GM21717 (cell line): ENCODE measurements at regions not wholly inside any gene's neighbourhood (a gene's known extent, or its start where the extent isn't known, plus 50 kb on each side); places are given as distances from the start of the nearest gene placed in this dataset.

Experiments
- ATAC-seq: cut with Tn5 transposase; IDR thresholded peaks from one replicate; pipeline ENCODE4 v1.9.1; 2021; ENCODE audit warnings: mild to moderate bottlenecking, moderate library complexity; ENCODE audit not compliant: unreplicated experiment

DNA sequence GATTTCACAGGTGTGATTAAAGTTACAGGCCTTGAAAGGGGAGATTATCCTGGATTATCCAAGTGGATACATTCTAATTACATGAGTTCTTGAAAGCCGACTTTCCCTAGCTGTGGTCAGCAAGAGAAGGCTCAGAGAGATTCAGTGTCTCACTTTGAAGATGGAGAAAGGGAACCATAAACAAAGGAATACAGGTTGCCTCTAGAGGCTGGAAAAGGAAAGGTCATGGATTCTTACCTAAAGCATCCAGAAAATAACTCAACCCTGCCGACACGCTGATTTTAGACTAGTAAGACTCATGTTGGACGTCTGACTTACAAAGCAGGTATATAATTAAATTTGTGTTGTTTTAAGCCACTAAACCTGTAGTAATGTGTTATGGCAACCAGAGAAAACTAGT is 1095.7 kb upstream of the ZEB2 start:
- no peak for ATAC-seq

DNA sequence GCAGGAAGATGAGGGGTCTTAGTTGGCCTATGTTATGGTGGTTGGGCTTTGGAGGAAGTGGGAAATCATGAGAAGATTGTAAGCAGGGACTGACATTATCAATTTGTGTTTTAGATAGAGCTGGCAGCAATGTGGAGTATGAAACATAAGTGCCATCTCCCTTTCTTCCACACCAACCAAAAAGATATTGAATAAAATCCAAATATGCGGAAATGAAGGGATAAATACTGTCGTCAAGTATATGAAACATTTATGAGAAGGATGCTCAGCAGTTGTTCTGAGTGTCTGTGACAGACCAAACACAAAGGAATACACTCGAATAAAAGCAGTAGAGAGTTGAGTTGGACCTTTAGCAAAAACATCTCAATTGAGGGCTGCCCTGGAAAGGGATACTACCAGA is 1090.0 kb upstream of the ZEB2 start:
- no peak for ATAC-seq

DNA sequence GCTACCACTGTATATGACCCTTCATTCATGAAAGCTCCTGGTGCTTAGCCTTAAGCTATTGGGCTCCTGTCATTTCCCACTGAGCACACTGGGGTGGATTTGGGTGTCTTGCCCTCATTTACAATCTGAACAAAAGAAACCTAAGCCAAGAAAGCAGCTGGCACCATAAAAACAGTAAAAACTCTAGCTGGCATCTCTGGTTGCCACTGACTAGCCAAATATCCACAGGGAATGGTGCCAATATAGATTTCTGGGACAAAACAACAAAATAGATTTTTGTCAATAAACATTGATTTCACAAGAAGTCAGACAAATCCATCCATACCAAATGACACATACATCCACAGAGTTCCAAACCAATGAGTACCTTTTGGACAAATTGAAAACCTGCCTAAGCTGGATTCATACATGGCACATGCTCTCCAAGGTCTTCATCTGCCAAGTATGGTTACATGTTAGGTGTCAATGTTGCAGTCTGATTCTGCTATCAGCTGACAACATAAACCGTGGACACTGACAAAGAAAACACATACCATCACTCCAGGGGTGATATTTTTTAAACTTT is 1081.5 kb upstream of the ZEB2 start:
- ATAC-seq: no peak

DNA sequence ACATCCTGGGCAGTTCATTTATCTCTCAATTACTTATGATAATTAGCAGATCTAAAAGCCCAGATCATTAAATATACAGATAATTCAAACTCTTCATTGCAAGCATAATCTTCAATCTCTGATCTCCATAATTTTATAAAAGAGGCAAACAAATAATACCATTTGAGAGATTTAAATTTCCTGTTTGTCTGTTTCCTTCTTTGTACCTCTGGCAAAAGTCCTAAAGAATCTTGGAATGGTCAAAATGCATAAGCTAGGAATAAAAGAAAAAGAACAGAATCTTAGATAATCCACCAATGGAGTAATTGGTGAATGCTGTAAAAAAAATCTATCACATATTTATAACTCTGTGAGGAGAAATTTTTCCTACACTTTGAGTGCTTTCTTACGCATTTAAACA is 1080.9 kb upstream of the ZEB2 start:
- ATAC-seq: no peak

DNA sequence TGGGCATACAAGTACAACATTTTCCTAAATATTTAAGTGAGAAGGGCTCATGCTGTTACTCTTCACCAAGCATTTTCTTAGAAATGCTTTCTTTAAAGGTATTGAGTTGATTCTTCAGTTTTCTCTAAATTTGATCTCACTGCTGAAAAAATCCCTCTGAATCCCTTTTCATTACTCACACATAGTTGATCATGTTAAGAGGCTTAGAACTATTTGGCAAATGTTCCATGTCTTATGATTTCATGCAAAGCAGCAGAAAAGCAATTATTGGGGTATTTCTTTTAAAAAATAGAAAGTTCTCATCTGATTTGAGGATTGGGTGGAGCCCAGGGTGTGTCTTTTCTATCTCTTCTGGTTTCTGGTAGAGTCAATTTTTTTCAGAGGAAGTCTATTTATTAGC is 1079.8 kb upstream of the ZEB2 start:
- no peak for ATAC-seq

DNA sequence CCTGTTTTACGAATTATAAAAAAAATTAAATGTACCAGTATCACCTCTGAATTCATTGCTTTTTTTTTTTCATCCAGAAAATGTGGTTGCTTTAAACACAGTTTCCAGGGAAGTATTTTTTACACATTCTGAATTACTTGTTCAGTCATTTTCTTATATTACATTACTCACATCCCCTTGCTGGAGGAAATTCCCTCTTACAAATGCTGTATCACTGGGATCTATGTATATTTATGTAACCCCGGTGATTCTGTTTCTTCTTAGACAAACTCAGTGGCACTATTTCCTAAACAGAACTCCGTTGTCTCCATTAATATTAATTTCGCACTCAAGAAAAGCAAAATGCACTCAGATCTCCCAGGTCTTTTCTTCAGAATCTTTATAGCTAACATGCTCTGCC is 1078.5 kb upstream of the ZEB2 start:
- ATAC-seq: no peak

DNA sequence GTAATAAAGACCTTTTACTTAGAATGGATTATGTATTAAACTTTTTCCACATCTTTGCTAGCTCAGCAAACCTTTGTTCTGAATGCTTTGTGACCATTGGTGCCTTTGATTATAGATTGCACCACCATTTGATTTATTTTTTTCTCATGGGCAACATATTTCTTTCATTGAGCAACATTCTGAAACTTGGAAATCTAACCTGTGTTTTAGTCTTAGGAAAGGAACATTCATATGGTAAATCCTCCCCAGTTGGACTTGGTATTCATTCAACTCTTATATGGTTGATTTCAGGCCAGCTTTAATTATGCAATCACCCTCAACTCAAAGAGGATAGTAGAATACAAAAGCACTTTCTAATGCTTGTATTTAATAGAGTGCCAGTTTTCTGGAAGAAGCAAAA is 1077.9 kb upstream of the ZEB2 start:
- no peak for ATAC-seq

DNA sequence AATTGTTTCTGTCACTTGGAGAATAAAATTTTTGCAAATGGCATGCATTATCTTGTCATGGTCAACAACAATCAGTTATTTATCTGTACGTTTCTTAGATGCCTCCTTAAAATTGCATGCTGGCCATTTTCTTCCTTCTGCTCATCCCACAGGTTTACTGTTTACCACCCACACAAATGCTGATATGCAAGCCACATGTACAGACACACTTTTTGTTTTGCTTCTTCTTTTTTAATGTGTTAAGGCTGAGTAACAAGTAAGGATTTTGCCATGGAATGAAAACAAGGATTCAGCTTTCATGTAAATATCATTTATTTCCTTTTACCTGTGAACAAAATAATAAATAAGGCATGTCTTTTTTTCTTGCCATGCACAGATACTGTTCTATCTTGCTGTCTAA is 1077.1 kb upstream of the ZEB2 start:
- no peak for ATAC-seq

DNA sequence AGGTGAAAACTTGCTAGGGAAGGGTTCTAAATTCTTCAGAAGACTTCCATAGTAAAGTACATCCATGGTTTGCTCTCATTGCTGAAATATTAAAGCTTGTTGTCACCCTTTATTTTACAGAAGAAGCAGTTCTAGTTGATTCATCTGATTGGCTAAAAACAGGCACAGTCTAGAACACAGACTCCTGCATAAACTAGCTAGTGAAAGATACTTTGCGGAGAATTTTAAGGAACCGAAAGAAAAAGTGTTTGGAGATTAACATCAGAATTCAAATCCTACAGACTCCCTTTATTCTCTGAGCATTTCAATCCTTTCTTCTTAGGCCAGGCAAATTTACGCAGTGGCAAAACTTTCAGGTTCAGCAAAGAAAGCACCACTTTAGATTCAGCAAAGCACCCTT is 1076.5 kb upstream of the ZEB2 start:
- ATAC-seq: no peak

DNA sequence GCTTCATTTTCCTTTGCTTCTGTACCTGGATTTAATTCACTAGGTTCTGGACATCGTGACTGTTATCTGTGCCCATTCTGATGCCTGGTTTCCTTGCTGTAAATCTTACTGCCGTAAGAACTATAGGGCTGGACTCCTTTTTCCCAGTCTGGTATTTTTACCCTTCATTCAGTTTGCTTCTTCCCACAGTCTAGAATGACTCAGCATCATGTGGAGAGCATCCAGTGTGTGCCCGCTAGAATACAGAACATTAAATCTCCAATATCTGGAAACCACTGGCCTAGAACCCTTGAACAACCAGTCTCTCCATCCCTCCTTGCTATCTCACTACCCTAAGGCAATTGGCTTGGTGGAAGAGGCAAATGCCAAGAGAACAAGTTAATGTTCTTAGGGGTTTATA is 1075.4 kb upstream of the ZEB2 start:
- no peak for ATAC-seq

DNA sequence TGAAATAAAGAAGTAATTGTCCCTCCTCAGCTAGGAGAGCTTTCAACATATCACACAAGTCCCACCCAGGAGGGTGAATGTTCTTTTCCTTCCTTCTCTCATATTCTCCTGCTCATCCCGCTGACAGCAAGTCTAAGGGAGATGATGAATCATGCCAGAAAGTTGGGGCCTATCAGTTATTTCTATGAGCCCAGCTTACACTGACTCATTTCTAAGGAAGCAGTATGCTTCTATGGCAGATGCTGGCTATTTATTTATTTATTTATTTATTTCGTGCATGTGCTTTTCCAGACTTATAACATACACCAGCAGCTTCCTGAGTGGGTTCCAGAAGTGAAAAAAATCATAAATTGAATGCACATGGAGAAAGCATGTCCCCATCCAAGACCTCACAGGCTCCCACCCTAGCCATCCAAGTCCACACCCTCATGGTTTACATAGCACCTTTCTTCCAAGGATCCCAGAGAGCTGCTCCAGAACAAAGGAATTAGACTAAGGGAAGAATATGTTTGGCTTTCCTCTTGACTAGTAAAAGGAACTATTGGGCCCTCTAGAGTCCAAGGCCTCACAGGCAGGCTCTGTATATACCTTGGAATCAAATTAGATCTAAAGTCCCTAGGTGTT is 1074.2 kb upstream of the ZEB2 start:
- no peak for ATAC-seq

DNA sequence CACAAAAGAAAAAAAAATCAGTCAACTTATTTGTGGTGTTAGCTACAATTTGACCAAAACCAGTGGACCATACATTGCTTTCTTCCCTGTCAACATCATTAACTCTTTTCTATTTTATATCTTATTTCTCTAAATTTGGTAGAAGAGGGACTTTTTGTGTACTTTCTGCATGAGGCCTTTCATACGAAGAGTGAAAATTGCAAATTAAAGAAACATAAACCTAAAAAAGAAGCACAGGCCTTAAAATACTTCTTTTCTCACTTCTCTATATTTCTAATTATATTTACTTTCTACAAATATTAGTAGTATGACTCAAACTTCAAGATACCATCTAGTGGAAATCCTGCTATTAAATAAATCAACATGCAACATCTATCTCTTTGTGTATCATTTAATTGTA is 1073.4 kb upstream of the ZEB2 start:
- peak; percentile 63 for ATAC-seq

DNA sequence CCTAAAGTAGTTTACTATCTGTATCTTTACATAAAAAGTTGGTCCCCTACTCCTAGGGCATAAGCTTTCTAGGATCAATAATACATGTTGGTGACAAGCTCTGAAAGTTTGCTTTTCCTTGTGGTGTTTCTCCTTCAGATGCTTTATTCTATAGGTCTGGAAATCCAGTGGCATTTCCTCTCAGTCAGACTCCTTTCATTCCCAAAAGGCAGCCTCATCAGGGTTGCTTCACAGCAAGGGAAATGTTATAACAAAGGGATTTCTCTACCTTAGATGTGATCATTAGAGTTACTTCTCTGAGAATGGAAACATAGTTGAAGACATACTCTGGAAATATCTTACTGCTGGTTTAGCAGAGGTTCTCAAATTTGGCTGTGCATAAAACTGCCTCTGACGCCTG is 1072.4 kb upstream of the ZEB2 start:
- ATAC-seq: no peak

DNA sequence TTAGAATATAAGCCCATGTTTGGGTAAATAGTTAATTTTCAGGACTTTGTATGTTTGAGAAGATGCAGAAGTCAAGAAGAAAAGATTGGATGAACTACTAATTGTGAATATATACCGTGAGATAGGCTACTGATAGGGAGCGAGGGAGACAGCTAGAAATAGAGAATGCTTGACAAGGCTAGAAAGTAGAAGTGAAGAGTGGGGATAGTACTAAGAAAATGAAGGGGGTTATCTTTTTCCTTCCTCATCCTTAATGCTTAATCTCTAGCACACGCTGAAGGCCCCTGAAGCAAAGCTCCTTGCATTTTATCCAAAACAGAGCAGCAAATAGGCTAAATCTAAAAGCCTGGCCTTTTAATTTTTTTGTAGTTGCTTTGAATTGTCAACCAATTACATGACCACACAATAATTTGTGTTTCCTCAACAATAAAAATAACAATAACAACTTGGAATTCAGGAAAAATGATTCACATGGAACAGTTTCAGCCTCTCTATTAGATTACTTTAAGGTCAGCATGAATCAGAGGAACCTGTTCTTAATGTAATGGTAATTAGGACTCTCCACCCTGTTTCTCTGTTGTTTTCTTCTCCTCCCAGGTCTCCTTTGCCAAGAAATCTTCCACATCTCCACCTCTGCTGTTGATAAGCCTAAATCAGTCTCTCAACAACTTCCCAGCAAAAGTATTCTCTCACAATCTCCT is 1071.3 kb upstream of the ZEB2 start:
- no peak for ATAC-seq

DNA sequence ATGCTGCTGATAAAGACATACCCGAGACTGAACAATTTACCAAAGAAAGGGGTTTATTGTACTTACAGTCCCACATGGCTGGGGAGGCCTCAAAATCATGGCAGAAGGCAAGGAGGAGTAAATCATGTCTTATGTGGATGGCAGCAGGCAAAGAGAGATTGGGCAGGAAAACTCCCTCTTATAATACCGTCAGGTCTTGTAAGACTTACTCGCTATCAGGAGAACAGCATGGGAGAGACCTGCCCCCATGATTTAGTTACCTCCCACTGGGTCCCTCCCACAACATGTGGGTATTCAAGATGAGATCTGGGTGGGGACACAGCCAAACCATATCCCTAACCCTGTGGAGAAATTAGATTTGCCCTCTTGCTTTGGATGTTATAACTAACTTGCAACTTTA is 1068.0 kb upstream of the ZEB2 start:
- ATAC-seq: no peak

DNA sequence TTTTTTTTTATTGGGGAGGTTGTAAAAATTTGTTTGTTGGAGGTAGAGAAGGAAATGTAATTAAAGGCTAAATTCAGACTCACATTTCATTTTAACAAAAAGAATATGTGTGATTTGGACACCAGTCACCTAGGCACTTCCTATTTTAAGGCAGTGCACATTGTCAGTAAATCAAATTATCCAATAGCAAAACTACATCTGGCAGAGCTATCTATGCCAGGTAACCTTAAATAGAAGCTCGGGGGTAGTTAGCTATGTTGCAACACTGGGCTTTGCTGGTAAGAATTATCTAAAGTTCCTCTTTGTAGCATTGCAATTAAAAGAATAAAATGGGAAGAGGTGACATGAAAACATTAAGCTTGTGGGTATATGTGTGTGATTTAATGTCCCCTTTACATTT is 1064.4 kb upstream of the ZEB2 start:
- no peak for ATAC-seq

DNA sequence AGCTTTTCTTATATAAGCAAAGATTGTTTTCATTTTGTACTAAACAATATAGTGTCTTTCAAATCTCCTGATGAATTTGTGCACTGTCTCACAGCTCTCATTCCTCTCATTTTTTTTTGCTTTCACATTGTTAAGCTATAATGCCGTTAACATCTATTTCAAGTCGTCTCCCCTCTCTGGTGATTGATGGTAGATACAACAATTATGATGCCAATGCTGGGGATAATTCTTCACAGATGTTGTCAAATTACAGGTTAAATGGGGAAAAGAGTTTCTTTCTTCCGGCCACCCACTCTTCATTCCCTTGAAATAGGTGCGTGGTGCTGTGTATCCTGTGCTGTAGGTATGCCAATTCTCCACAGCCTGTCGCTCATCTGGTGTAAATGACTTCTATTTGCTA is 1053.7 kb upstream of the ZEB2 start:
- no peak for ATAC-seq

DNA sequence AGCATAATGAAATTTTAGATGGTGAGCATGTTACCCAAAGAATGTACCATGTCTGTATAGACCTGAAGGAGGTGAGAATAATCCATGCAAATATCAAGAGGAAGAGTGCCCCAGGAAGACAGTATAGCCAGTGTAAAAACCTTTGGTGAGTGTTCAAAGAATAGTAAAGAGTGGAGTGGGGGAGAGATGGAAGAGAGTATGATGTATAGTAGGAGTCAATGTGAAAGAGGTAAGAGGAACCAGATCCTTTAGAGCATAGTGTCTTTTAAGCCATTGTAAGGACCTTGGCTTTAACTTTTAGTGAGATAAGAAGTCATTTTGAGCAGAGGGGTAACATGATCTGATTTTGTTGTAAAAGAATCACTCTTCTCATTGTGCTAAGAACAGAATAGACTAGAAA is 1052.3 kb upstream of the ZEB2 start:
- ATAC-seq: no peak

DNA sequence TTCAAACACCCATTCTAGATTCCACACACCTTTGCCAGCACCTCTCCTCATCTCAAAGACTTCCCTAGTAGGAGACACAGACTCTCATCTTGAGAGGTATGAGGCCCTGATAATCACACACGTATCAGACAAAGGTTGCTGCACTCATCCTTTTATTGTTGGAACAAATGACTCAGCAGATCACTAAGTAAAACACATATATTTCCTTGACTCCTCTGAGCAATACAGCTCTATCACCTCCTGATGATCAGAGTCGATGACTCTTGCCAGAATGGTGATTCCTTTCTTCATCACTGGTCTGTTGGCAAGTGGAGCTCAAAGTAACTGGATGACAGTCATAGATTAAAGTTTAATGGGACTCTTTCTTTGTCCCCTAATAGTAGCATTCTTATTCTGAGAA is 1049.2 kb upstream of the ZEB2 start:
- no peak for ATAC-seq

DNA sequence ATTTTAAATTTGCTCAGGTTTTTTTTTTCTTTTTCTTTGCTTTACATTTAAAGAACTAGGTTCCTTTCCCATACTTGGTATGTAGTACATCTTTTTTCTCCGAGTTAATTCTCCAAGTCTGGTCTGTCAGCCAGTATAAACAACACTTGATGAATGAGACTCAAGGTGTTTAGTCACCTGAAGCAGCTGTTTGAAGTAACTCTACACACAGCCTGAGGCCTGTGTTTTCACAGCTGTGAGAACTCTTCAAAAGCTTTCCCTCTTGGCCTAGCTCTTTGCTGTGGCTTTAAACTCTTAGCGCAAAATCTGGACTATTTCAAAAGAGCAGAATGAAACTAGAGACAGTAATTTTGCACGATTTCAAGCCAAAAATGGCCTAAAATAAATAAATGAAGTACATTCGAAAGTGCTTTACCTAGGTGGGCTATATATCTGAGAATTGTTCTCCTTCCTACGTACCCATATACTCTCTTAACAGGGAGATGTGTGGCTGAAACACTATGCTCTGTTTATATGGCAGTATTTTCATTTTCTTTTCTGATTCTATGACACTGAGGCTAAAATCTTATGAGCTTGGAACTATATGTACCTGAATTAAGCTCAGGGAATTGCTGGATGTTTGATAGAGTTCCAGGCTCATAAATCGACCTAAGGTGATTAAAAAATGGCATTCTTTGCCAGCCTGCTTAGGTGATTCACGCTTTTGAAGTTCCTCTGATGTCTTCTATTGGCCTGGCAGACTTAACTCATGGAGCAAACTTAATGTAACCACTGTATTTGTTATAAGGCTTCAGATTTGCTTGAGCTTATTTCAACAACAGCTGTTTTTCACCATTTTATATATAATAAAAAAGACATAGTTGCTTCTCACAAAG is 1044.1 kb upstream of the ZEB2 start:
- no peak for ATAC-seq

DNA sequence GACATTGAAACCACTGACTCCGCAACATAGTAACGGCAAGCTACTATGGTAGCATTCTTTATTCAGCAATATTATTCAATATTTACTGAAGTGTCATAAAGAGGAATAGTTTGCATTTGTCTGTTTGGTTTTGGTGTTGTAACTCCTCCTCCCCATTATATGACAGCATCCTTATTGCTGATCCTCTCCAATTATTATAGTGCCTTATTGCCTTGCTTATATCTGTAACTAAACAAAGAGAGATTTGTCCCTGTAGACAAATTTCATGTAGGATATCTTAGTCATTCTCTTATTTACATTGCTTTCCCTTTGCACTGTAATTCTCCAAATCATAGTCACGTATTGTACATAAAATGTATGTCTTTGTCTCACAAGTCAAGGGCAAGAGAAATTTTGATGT is 1041.2 kb upstream of the ZEB2 start:
- ATAC-seq: no peak
